B cell (primary cell): ENCODE measurements at regions not wholly inside any gene's neighbourhood (a gene's known extent, or its start where the extent isn't known, plus 50 kb on each side); places are given as distances from the start of the nearest gene placed in this dataset.

ENCODE experiments used
- ATAC-seq: fragments of 200-7000 bp; cut with Tn5 transposase; one replicate; pipeline ENCODE4 v1.10.0; 2021; ENCODE audit warnings: low read depth, mild to moderate bottlenecking, moderate number of reproducible peaks, moderate library complexity
- CTCF ChIA-PET: fragments of 350-600 bp; sonication (Branson Sonifier 250); formaldehyde crosslinking; loops from one replicate; lab custom pipeline; 2021; ENCODE audit warnings: antibody characterized with exemption, inconsistent platforms; lab: Charles Lee
- POLR2A ChIA-PET: fragments of 350-600 bp; sonication (Branson Sonifier 250); formaldehyde crosslinking; loops from one replicate; lab custom pipeline; 2021; ENCODE audit warnings: antibody characterized with exemption; lab: Charles Lee
- DNase-seq: peaks from one replicate; pipeline ENCODE4 v3.0.0; 2013
- H2AFZ ChIP-seq: 2 replicates; pipeline ENCODE4 v1.6.1; 2012; ENCODE audit warnings: mild to moderate bottlenecking, low read depth, low read length; ENCODE audit not compliant: insufficient read depth, poor library complexity, severe bottlenecking
- H3K27ac ChIP-seq, 2 donors: 1 replicate in 1 of 2; 2 replicates in 1 of 2; pipeline ENCODE4 v1.5.1; 2012 to 2013; ENCODE audit warnings: low read length in 2 of 2, mild to moderate bottlenecking in 2 of 2, moderate library complexity in 1 of 2
- H3K27me3 ChIP-seq, 4 experiments: fragments of 200-600 bp in 1 of 4; sonication (generic) in 1 of 4; replicated peaks in 1 of 4; 1 replicate in 2 of 4; 2 replicates in 2 of 4; pipeline versions ENCODE4 v1.6.1 to v1.7.0; 2013 to 2016; ENCODE audit warnings: low read length in 3 of 4, mild to moderate bottlenecking in 2 of 4, mixed read lengths in 1 of 4, moderate library complexity in 1 of 4; ENCODE audit not compliant: insufficient read depth in 4 of 4, control insufficient read depth in 3 of 4; ENCODE audit errors: control extremely low read depth in 1 of 4
- H3K36me3 ChIP-seq, 2 experiments: replicated peaks in 1 of 2; 1 replicate in 1 of 2; 2 replicates in 1 of 2; pipeline versions ENCODE4 v1.6.1 to v1.7.1; 2013; ENCODE audit warnings: low read length in 1 of 2; ENCODE audit not compliant: insufficient read depth in 2 of 2, control insufficient read depth in 1 of 2; ENCODE audit errors: control extremely low read depth in 1 of 2, extremely low read depth in 1 of 2
- H3K4me1 ChIP-seq, 2 donors: fragments of 200-600 bp in 1 of 2; sonication (generic) in 1 of 2; 1 replicate in 1 of 2; 2 replicates in 1 of 2; pipeline versions ENCODE4 v1.5.1 to v1.6.1; 2013 to 2017; ENCODE audit warnings: low read length in 2 of 2; ENCODE audit not compliant: control insufficient read depth in 2 of 2, insufficient read depth in 2 of 2
- H3K4me2 ChIP-seq: replicated peaks from 2 replicates; pipeline ENCODE3; 2012; ENCODE audit warnings: mild to moderate bottlenecking, low read depth, low read length; ENCODE audit not compliant: poor library complexity, severe bottlenecking
- H3K4me3 ChIP-seq, 5 experiments: fragments of 200-600 bp in 1 of 5; sonication (generic) in 1 of 5; 1 replicate in 3 of 5; 2 replicates in 2 of 5; pipeline versions ENCODE4 v1.5.1 to v1.7.0; 2011 to 2016; ENCODE audit warnings: low read length in 4 of 5, mild to moderate bottlenecking in 4 of 5, low read depth in 2 of 5, control low read depth in 1 of 5, moderate library complexity in 1 of 5; ENCODE audit not compliant: insufficient read depth in 1 of 5; ENCODE audit errors: control extremely low read depth in 1 of 5, extremely low read depth in 1 of 5
- H3K79me2 ChIP-seq: fragments of 200-600 bp; sonication (generic); one replicate; pipeline ENCODE4 v1.6.0; 2016; ENCODE audit warnings: low read length; ENCODE audit not compliant: control insufficient read depth, insufficient read depth
- H3K9ac ChIP-seq: fragments of 200-600 bp; sonication (generic); 2 replicates; pipeline ENCODE4 v1.6.1; 2017; ENCODE audit warnings: mild to moderate bottlenecking, low read length, moderate library complexity
- H3K9me3 ChIP-seq, 3 donors: one replicate each; pipeline versions ENCODE4 v1.6.1 to v1.7.1; 2013; ENCODE audit warnings: low read length in 2 of 3; ENCODE audit not compliant: control insufficient read depth in 2 of 3, insufficient read depth in 1 of 3; ENCODE audit errors: control extremely low read depth in 1 of 3
- H4K20me1 ChIP-seq: 2 replicates; pipeline ENCODE4 v1.6.0; 2012; ENCODE audit warnings: mild to moderate bottlenecking, low read length; ENCODE audit not compliant: insufficient read depth, control insufficient read depth, poor library complexity, severe bottlenecking
- H3K27ac Mint-ChIP-seq: one replicate; pipeline ENCODE4 v1.8.0; 2021; ENCODE audit warnings: mixed read lengths
- H3K27me3 Mint-ChIP-seq: one replicate; pipeline ENCODE4 v1.8.0; 2021; ENCODE audit warnings: mixed read lengths
- H3K4me1 Mint-ChIP-seq: one replicate; pipeline ENCODE4 v1.8.0; 2021; ENCODE audit warnings: mixed read lengths
- H3K4me3 Mint-ChIP-seq: one replicate; pipeline ENCODE4 v1.8.0; 2021; ENCODE audit warnings: mixed read lengths
- H3K9me3 Mint-ChIP-seq: one replicate; pipeline ENCODE4 v1.8.0; 2022; ENCODE audit warnings: mixed read lengths; ENCODE audit not compliant: insufficient read depth
- CTCF ChIP-seq: fragments of 200-600 bp; IDR thresholded peaks from one replicate; pipeline ENCODE4 v1.8.0; 2022; ENCODE audit warnings: antibody characterized with exemption, mild to moderate bottlenecking
- EZH2 ChIP-seq: IDR thresholded peaks from 2 replicates; pipeline ENCODE4 v1.6.1; 2012; ENCODE audit warnings: borderline replicate concordance, low read depth, mild to moderate bottlenecking, moderate library complexity, low read length; ENCODE audit not compliant: insufficient read depth, poor library complexity, severe bottlenecking
- WGBS: methylation state at CpG from one replicate; pipeline ENCODE4 v1.1.5; 2013; ENCODE audit warnings: missing lambda C conversion rate; ENCODE audit not compliant: insufficient coverage; 5-methylcytosine and 5-hydroxymethylcytosine counted together
- intact Hi-C: fragments of 100-400 bp; cut with micrococcal nuclease; formaldehyde crosslinking; loops from one replicate; pipeline ENCODE4 v1.10.0; 2022

- WGBS, result 100% methylated on average over 4 of the region's 5 CpGs
- intact Hi-C loops, result no loop called here
Measured at GRCh38 chr14:76678244-76678800, 82.9 kb upstream of the VASH1 start.

GRCh38 chr14:76682367-76682766 is 78.9 kb upstream of the VASH1 start:
- no CpG with 5 or more reads among the region's 3 CpGs for whole genome bisulfite sequencing
- no peak for DNase-seq
- ATAC-seq, result no peak

More at GRCh38 chr14:76678244-76678800, 82.9 kb upstream of the VASH1 start:
- Histone ChIP-seq H3K9ac (no peak overlapping the region), H3K27me3 (peaks cover 0 to 5% (median 0%) of the 10 kb centered on the region in 4 experiments), H4K20me1 (no peaks in the 10 kb centered on the region), H3K9me3 (peaks cover 6 to 12% (median 12%) of the 10 kb centered on the region in 3 donors), H2AFZ (no peak overlapping the region), H3K4me3 (no peak overlapping the region), H3K36me3 (no peaks in the 10 kb centered on the region), H3K79me2 (no peaks in the 10 kb centered on the region), H3K4me1 (no peaks in the 10 kb centered on the region), H3K27ac (no peak overlapping the region), H3K4me2 (no peak overlapping the region)
- H3K4me3 Mint-ChIP-seq, result no peak overlapping the region
- no peaks in the 10 kb centered on the region for H3K4me1 Mint-ChIP-seq
- peaks cover 2% of the 10 kb centered on the region for H3K9me3 Mint-ChIP-seq
- ATAC-seq, result no peak
- H3K27me3 Mint-ChIP-seq, result peaks cover 28% of the 10 kb centered on the region
- H3K27ac Mint-ChIP-seq, result no peak overlapping the region
- TF ChIP-seq CTCF, result no peak
- no peak for TF ChIP-seq EZH2
- ChIA-PET CTCF (interaction anchor here (0.7 to 1.0 kb wide), 2 partner anchors 30 to 799 kb away, joined by 3 to 4 read pairs; no protein-coding TSS in a partner anchor), POLR2A (no interaction called here)
- no peak for DNase-seq

More at GRCh38 chr14:76682367-76682766, 78.9 kb upstream of the VASH1 start:
- no peak overlapping the region for H3K27ac ChIP-seq
- H3K36me3 ChIP-seq, result no peaks in the 10 kb centered on the region
- intact Hi-C loops, result no loop called here
- no peaks in the 10 kb centered on the region for H3K27me3 ChIP-seq
- no peak overlapping the region for H2AFZ ChIP-seq
- H3K9ac ChIP-seq, result no peak overlapping the region
- H3K27ac Mint-ChIP-seq, result no peak overlapping the region
- TF ChIP-seq EZH2 (no peak), CTCF (no peak)
- no peak overlapping the region for H3K4me3 ChIP-seq
- ChIA-PET POLR2A (no interaction called here), CTCF (interaction anchor here (2.0 kb wide), 1 partner anchor 28 kb away, joined by 5 read pairs; no protein-coding TSS in a partner anchor)
- peaks cover 17% of the 10 kb centered on the region for H3K27me3 Mint-ChIP-seq
- H3K4me2 ChIP-seq, result no peak overlapping the region
- H4K20me1 ChIP-seq, result no peaks in the 10 kb centered on the region
- no peaks in the 10 kb centered on the region for H3K79me2 ChIP-seq
- H3K4me1 ChIP-seq, result no peaks in the 10 kb centered on the region
- H3K9me3 Mint-ChIP-seq, result peaks cover 2% of the 10 kb centered on the region
- no peak overlapping the region for H3K4me3 Mint-ChIP-seq
- no peaks in the 10 kb centered on the region for H3K4me1 Mint-ChIP-seq
- H3K9me3 ChIP-seq, result peaks cover 3 to 16% (median 13%) of the 10 kb centered on the region in 3 donors
